ENCODE measurements at regions not wholly inside any gene's neighbourhood (a gene's known extent, or its start where the extent isn't known, plus 50 kb on each side); places are given as distances from the start of the nearest gene placed in this dataset.

- H3K4me3 ChIP-seq (ENCODE audit: low read depth, low read length) = no peak overlapping the region
- no peak for TF ChIP-seq CTCF (IDR thresholded peaks at IDR 0.05; ENCODE audit: control insufficient read depth, extremely low read depth, insufficient read depth)
- no peak for DNase-seq (ENCODE audit: low read depth)
Measured at GRCh38 chr2:180717588-180717987, 262.8 kb upstream of the UBE2E3 start.

GRCh38 chr2:180716186-180717180 is 263.9 kb upstream of the UBE2E3 start:
- no peak for TF ChIP-seq CTCF (IDR thresholded peaks at IDR 0.05; ENCODE audit: control insufficient read depth, extremely low read depth, insufficient read depth)
- no peak overlapping the region for H3K4me3 ChIP-seq (ENCODE audit: low read depth, low read length)
- DNase-seq (ENCODE audit: low read depth) = no peak

GRCh38 chr2:180715044-180715443 is 265.4 kb upstream of the UBE2E3 start:
- H3K4me3 ChIP-seq (ENCODE audit: low read depth, low read length) = no peak overlapping the region
- peak; percentile 92 for DNase-seq (ENCODE audit: low read depth)
- TF ChIP-seq CTCF (IDR thresholded peaks at IDR 0.05; ENCODE audit: control insufficient read depth, extremely low read depth, insufficient read depth) = no peak

GRCh38 chr2:180709392-180710145 is 270.8 kb upstream of the UBE2E3 start:
- no peak for TF ChIP-seq CTCF (IDR thresholded peaks at IDR 0.05; ENCODE audit: control insufficient read depth, extremely low read depth, insufficient read depth)
- no peak for DNase-seq (ENCODE audit: low read depth)
- H3K4me3 ChIP-seq (ENCODE audit: low read depth, low read length) = no peak overlapping the region

GRCh38 chr2:180707884-180708205 is 272.6 kb upstream of the UBE2E3 start:
- H3K4me3 ChIP-seq (ENCODE audit: low read depth, low read length) = no peak overlapping the region
- DNase-seq (ENCODE audit: low read depth) = no peak
- TF ChIP-seq CTCF (IDR thresholded peaks at IDR 0.05; ENCODE audit: control insufficient read depth, extremely low read depth, insufficient read depth) = no peak

GRCh38 chr2:180707175-180707883 is 273.1 kb upstream of the UBE2E3 start:
- no peak for TF ChIP-seq CTCF (IDR thresholded peaks at IDR 0.05; ENCODE audit: control insufficient read depth, extremely low read depth, insufficient read depth)
- no peak for DNase-seq (ENCODE audit: low read depth)
- H3K4me3 ChIP-seq (ENCODE audit: low read depth, low read length) = no peak overlapping the region
